Cardiac fibroblast (primary cell): ENCODE measurements at regions not wholly inside any gene's neighbourhood (a gene's known extent, or its start where the extent isn't known, plus 50 kb on each side); places are given as distances from the start of the nearest gene placed in this dataset.

Source experiments
- DNase-seq, 2 donors: peaks; one replicate each; pipeline versions ENCODE4 v3.0.0 to v3.0.0-alpha.2; 2010; ENCODE audit warnings: low read depth in 2 of 2
- H3K4me3 ChIP-seq, 2 donors: replicated peaks in 1 of 2; 1 replicate in 1 of 2; 2 replicates in 1 of 2; pipeline ENCODE4 v1.5.1; 2011; ENCODE audit warnings: low read depth in 2 of 2, low read length in 2 of 2, mild to moderate bottlenecking in 2 of 2, moderate library complexity in 1 of 2
- TF ChIP-seq, protein P1 (sequence below): IDR thresholded peaks from one replicate; pipeline ENCODE4 v1.5.1; 2011; ENCODE audit warnings: low read depth, mild to moderate bottlenecking, low read length, inconsistent platforms

DNA sequence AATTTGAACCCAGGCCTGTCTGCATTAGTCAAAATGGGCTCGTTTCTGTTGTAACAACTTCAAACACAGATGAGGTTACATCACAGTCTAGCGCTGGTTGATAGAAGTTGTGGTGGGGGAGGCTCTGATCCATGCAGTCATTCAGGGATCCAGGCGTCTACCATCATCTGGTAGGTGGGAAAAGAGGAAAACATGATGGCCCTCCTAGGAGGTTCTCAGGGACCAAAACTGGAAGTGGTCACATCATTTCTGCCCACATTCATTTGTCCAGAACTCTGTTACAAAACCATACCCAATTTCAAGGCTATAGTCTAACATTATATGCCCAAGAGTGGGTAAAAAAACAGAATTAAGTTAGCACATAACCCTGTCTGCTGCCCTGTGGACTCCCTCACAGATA is 135.1 kb downstream of the PHETA1 start:
- TF ChIP-seq, protein P1, sequence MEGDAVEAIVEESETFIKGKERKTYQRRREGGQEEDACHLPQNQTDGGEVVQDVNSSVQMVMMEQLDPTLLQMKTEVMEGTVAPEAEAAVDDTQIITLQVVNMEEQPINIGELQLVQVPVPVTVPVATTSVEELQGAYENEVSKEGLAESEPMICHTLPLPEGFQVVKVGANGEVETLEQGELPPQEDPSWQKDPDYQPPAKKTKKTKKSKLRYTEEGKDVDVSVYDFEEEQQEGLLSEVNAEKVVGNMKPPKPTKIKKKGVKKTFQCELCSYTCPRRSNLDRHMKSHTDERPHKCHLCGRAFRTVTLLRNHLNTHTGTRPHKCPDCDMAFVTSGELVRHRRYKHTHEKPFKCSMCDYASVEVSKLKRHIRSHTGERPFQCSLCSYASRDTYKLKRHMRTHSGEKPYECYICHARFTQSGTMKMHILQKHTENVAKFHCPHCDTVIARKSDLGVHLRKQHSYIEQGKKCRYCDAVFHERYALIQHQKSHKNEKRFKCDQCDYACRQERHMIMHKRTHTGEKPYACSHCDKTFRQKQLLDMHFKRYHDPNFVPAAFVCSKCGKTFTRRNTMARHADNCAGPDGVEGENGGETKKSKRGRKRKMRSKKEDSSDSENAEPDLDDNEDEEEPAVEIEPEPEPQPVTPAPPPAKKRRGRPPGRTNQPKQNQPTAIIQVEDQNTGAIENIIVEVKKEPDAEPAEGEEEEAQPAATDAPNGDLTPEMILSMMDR: no peak
- no peak for DNase-seq
- H3K4me3 ChIP-seq: no peak overlapping the region

DNA sequence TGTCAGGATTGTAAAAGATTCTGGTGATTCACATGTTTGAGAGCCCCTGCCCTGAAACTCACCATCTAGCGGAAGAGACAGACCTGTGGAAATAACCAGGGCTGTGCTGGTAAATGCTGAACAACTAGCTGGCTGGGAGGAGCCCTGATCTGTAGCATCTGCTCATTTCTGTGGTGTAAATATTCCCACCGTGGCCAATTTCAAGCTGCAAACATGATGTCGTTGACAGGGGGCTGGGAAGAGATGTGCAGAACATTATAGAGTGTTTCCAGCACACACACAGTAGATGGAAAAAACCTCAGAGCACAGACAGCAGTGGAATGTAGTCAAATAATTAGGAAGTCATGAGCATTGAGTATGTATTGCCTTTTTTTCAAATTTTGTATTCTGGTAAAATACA is 138.2 kb downstream of the PHETA1 start:
- H3K4me3 ChIP-seq: no peak overlapping the region
- DNase-seq: no peak
- TF ChIP-seq, protein P1: no peak

DNA sequence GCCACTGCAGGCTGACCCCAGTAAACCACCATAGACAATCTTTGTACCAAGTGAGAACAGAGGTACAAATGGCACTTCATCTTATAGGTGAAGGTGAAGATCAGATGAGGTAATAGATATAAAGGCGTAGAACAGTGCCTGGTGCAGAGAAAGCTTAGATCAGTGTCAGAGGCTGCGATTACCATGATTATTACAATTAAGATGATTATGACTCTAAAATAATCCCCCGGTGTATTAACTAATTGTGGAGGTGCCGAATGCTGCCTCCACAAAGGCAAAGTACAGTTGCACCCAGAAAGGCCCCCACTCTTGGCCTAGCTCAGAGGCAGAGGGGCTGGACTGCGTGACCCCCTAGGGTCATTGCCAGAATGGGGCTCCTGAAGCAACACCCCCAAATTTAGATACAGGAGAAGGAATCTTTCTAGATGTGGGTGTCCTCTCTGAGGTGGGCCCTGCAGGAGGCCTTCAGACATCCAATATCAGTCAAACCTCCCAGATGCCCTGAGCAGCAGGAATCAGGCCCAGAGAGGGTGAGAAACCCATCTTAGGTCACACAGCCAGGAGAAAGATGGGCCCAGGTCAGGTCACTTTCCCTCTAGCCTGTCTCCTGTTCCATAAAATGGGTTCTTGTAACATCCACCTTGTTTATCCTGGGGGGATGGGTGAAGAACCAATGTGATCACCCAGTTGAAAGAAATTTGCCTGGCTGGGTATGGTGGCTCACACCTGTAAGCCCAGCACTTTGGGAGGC is 139.8 kb downstream of the PHETA1 start:
- H3K4me3 ChIP-seq: no peak overlapping the region
- DNase-seq: no peak
- TF ChIP-seq, protein P1: no peak

DNA sequence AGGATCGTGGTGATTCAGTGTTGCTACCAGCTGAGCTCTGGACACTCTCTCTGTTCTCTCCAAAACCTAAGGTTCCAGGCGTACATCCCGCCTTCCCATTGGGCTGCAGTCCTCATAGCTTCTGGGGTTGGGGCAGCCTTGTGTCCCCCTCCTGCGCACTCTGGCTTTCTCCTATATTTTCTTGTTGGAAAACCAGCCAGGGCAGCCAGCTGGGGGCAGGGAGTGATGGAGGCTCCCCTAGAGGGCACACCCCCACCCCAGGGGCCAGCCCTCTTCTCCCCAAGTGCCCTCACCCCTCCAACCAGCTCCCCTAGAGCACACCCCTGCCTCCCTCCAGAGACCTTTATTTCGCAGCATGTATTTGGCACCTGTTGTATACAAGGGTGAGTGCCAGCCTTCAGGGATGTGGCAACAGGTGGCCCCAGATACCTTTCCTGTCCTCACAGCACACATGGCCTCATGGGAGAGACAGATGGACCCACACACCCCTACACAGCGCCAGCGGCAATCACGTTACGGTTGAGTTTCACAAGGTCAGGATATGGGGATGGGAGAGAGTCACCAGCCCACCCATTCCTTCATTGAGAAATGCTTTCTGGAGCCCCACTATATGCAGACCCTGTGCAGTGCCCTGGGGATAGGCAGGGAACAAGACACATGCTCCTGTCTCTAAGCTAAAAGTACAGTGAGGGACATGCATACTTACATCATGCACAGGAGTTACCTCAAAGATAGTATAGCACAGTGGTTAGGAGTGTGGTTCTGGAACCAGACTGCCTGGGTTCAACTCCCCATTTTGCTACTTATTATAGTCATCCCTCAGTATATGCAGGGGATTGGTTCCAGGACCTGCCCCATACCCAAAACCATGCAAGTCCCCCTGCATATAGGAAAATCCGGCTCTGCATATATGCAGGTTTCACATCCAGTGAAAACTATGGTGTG is 141.1 kb downstream of the PHETA1 start:
- no peak overlapping the region for H3K4me3 ChIP-seq
- DNase-seq: peak in 1 of 2 donors; percentile 1
- TF ChIP-seq, protein P1: no peak

DNA sequence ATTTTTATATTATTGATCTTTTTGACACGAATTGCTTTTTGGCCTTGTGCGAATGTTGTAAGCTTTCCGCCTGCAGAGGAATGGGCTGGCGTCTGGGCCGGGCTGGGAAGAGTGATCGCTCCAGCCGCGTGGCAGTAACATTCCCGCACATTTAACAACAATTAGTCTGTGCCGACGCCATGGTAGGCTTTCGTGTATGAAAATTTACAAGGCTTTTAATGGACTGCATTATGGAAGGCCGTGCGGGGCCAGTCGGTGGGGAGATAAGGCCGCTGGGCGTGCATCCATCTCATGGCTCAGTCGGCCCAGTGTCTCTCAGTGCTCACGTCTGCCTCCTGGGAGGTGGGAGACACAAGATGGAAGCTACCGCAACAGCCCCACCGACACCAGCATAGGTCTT is 142.2 kb downstream of the PHETA1 start:
- H3K4me3 ChIP-seq: no peak overlapping the region
- DNase-seq: no peak
- TF ChIP-seq, protein P1: no peak

DNA sequence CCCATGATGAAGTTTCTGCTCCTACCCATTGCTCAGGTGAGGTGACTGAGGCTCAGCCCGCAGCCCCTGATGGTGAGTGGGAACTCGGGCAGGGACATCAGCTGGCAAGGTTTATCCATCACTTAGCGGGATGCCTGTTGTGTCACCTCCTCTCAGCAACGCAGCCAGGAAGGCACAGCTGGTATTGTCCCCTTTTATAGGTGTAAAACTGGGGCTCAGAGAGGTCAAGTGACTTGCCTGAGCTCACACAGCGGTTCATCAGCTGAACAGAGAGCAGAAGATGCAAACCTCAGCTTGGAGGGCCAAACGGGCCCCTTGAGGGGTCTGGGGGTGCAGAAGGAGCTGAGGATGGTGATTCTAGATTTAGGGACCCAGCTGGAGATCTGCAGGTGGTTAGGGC is 143.6 kb downstream of the PHETA1 start:
- H3K4me3 ChIP-seq: no peak overlapping the region
- no peak for DNase-seq
- TF ChIP-seq, protein P1: no peak
